ENCODE measurements at regions not wholly inside any gene's neighbourhood (a gene's known extent, or its start where the extent isn't known, plus 50 kb on each side); places are given as distances from the start of the nearest gene placed in this dataset.

DNA sequence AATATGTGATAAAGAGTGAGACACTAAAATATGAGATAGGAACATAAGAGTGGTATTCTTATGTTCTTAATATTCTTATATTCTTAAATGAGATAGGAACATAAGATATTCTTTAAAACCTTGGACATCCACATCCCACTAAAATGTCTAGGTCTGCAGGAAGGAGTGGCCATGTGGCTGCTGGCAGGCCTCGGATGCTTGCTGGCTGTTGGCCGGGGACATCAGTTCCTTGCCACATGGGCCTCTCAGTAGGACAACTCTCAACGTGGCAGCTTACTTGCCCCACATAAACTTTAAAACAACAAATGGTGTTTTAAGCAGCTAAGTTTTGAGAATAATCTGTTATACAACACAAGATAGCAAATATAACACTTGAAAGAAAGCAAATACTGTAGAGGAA lies 240.1 kb downstream of the CASP12 start:
- no peaks in the 10 kb centered on the region for H4K20me1 ChIP-seq (ENCODE audit: insufficient read depth, low read length)
- no peak overlapping the region for H3K4me2 ChIP-seq (ENCODE audit: insufficient read depth, low read length)
- ATAC-seq (ENCODE audit: insufficient read depth, low read depth): no peak
- no peak overlapping the region for H2AFZ ChIP-seq (ENCODE audit: low read depth, low read length)
- TF ChIP-seq CTCF (IDR thresholded peaks at IDR 0.05; ENCODE audit: borderline replicate concordance, extremely low read depth, low read length, poor library complexity, severe bottlenecking): no peak
- TF ChIP-seq EZH2 (IDR thresholded peaks at IDR 0.05; ENCODE audit: borderline replicate concordance, low read depth, low read length, severe bottlenecking): no peak
- DNase-seq: no peak
- H3K27ac ChIP-seq (ENCODE audit: low read length): no peak overlapping the region
- H3K79me2 ChIP-seq (ENCODE audit: insufficient read depth, low read length): no peaks in the 10 kb centered on the region
- no peak overlapping the region for H3K9ac ChIP-seq (ENCODE audit: low read depth, low read length)
- no peaks in the 10 kb centered on the region for H3K36me3 ChIP-seq (ENCODE audit: insufficient read depth, low read length)
- H3K4me3 ChIP-seq (ENCODE audit: low read depth in 1 of 2, low read length in 2 of 2): no peak overlapping the region
- H3K9me3 ChIP-seq (ENCODE audit: insufficient read depth, low read length, severe bottlenecking): no peaks in the 10 kb centered on the region
- peaks cover 18% of the 10 kb centered on the region for H3K4me1 ChIP-seq (ENCODE audit: insufficient read depth, low read length)
- no peaks in the 10 kb centered on the region for H3K27me3 ChIP-seq (ENCODE audit: insufficient read depth, low read length, poor library complexity)

GRCh38 chr11:104657083-104657482 lies 241.2 kb downstream of the CASP12 start:
- H3K9ac ChIP-seq (ENCODE audit: low read depth, low read length): no peak overlapping the region
- H4K20me1 ChIP-seq (ENCODE audit: insufficient read depth, low read length): no peaks in the 10 kb centered on the region
- no peaks in the 10 kb centered on the region for H3K27me3 ChIP-seq (ENCODE audit: insufficient read depth, low read length, poor library complexity)
- no peak for DNase-seq
- no peak for ATAC-seq (ENCODE audit: insufficient read depth, low read depth)
- no peak overlapping the region for H3K4me2 ChIP-seq (ENCODE audit: insufficient read depth, low read length)
- no peak overlapping the region for H3K4me3 ChIP-seq (ENCODE audit: low read depth in 1 of 2, low read length in 2 of 2)
- no peaks in the 10 kb centered on the region for H3K79me2 ChIP-seq (ENCODE audit: insufficient read depth, low read length)
- H3K9me3 ChIP-seq (ENCODE audit: insufficient read depth, low read length, severe bottlenecking): no peaks in the 10 kb centered on the region
- H3K4me1 ChIP-seq (ENCODE audit: insufficient read depth, low read length): peaks cover 18% of the 10 kb centered on the region
- no peaks in the 10 kb centered on the region for H3K36me3 ChIP-seq (ENCODE audit: insufficient read depth, low read length)
- no peak overlapping the region for H3K27ac ChIP-seq (ENCODE audit: low read length)
- TF ChIP-seq CTCF (IDR thresholded peaks at IDR 0.05; ENCODE audit: borderline replicate concordance, extremely low read depth, low read length, poor library complexity, severe bottlenecking) (no peak), EZH2 (IDR thresholded peaks at IDR 0.05; ENCODE audit: borderline replicate concordance, low read depth, low read length, severe bottlenecking) (no peak)
- no peak overlapping the region for H2AFZ ChIP-seq (ENCODE audit: low read depth, low read length)

DNA sequence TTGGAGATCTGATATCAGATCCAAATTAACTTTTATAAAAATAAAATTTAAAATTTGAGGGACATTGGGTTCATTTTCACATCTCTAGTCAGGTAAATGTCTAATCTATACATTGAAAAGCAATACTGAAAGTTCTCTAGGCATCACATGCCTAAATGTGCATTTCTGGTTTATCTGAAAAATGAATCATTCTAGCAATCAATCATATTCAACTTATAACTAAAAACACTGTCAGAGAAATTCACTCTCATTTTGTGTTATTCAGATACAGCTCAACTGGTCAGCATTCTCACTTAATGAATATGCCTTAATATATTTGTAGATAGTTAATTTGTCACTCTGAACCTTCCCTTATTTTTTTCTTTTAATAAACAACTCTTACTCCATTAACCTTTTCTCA lies 243.2 kb downstream of the CASP12 start:
- DNase-seq: no peak
- Histone ChIP-seq H3K4me3 (ENCODE audit: low read depth in 1 of 2, low read length in 2 of 2) (no peak overlapping the region), H3K79me2 (ENCODE audit: insufficient read depth, low read length) (no peaks in the 10 kb centered on the region)

More for the DNA sequence above, 243.2 kb downstream of the CASP12 start:
- H3K27me3 ChIP-seq (ENCODE audit: insufficient read depth, low read length, poor library complexity): no peaks in the 10 kb centered on the region
- peaks cover 15% of the 10 kb centered on the region for H3K4me1 ChIP-seq (ENCODE audit: insufficient read depth, low read length)
- TF ChIP-seq CTCF (IDR thresholded peaks at IDR 0.05; ENCODE audit: borderline replicate concordance, extremely low read depth, low read length, poor library complexity, severe bottlenecking) (no peak), EZH2 (IDR thresholded peaks at IDR 0.05; ENCODE audit: borderline replicate concordance, low read depth, low read length, severe bottlenecking) (no peak)
- H3K36me3 ChIP-seq (ENCODE audit: insufficient read depth, low read length): peaks cover 4% of the 10 kb centered on the region; the same call in 1 of the 2 replicates
- H2AFZ ChIP-seq (ENCODE audit: low read depth, low read length): no peak overlapping the region
- H3K9me3 ChIP-seq (ENCODE audit: insufficient read depth, low read length, severe bottlenecking): peaks cover 14% of the 10 kb centered on the region
- no peak overlapping the region for H3K4me2 ChIP-seq (ENCODE audit: insufficient read depth, low read length)
- no peaks in the 10 kb centered on the region for H4K20me1 ChIP-seq (ENCODE audit: insufficient read depth, low read length)
- no peak overlapping the region for H3K9ac ChIP-seq (ENCODE audit: low read depth, low read length)
- ATAC-seq (ENCODE audit: insufficient read depth, low read depth): no peak
- no peak overlapping the region for H3K27ac ChIP-seq (ENCODE audit: low read length)

Measured in DND-41 (cell line).